ENCODE measurements at regions not wholly inside any gene's neighbourhood (a gene's known extent, or its start where the extent isn't known, plus 50 kb on each side); places are given as distances from the start of the nearest gene placed in this dataset.

DNA sequence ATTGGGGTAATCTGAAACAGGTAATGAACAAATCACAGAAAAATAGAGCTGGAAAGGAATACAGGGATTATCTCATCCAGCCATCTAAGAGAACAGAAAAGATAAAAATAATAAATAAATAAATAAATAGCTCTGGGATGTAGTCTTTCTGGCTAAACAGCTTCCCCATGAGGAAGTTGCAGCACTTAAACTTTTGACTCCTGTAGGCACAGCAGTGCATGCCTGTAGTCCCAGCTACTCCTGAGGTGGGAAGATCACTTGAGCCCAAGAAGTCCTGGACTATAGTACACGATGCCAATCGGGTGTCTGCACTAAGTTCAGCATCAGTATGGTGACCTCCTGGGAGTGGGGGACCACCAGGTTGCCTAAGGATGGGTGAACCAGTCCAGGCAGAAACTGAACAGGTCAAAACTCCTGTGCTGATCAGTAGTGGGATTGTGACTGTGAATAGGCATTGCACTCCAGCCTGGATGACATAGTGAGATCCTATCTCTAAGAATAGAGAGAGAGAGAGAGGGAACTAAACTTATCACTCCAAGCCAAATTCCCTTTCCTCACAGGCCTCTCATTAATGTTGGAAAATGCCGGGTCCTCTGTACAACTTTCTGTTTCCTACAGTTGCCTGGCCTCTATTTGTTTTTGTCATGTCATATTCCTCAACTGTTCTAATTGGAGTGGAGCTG is 61.7 kb upstream of the CDK13 start:
- no peak for TF ChIP-seq CEBPB (IDR thresholded peaks at IDR 0.05)
- no peak for TF ChIP-seq NFIC (IDR thresholded peaks at IDR 0.05)

DNA sequence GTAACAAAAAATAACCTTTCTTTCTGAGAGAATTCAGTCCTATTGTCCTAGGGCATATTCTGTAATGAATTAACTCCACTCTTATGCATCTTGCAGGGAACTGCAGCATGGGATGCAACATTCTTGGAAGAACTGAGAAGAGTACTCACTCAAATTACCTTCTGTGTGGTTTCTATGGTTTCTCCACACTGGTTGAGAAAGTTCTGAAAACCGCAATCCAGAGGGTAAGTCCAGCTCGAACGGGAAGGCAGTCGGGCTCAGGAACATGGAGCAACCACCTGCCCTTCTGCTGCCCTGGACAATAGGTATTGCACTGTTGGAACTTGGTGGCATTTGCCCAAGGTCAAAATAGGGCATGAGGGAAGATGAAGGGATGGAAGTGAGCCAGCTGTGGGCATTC is 59.6 kb upstream of the CDK13 start:
- TF ChIP-seq ZBTB7A (IDR thresholded peaks at IDR 0.05; ENCODE audit: low read depth) = no peak
- TF ChIP-seq, protein P1, sequence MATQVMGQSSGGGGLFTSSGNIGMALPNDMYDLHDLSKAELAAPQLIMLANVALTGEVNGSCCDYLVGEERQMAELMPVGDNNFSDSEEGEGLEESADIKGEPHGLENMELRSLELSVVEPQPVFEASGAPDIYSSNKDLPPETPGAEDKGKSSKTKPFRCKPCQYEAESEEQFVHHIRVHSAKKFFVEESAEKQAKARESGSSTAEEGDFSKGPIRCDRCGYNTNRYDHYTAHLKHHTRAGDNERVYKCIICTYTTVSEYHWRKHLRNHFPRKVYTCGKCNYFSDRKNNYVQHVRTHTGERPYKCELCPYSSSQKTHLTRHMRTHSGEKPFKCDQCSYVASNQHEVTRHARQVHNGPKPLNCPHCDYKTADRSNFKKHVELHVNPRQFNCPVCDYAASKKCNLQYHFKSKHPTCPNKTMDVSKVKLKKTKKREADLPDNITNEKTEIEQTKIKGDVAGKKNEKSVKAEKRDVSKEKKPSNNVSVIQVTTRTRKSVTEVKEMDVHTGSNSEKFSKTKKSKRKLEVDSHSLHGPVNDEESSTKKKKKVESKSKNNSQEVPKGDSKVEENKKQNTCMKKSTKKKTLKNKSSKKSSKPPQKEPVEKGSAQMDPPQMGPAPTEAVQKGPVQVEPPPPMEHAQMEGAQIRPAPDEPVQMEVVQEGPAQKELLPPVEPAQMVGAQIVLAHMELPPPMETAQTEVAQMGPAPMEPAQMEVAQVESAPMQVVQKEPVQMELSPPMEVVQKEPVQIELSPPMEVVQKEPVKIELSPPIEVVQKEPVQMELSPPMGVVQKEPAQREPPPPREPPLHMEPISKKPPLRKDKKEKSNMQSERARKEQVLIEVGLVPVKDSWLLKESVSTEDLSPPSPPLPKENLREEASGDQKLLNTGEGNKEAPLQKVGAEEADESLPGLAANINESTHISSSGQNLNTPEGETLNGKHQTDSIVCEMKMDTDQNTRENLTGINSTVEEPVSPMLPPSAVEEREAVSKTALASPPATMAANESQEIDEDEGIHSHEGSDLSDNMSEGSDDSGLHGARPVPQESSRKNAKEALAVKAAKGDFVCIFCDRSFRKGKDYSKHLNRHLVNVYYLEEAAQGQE (IDR thresholded peaks at IDR 0.05; ENCODE audit: low read depth) = no peak
- no peak for TF ChIP-seq RAD21 (IDR thresholded peaks at IDR 0.05; ENCODE audit: low read depth)
- TF ChIP-seq CEBPB (IDR thresholded peaks at IDR 0.05) = no peak
- TF ChIP-seq YY1 (IDR thresholded peaks at IDR 0.05; ENCODE audit: low read depth) = no peak
- TF ChIP-seq TAF1 (IDR thresholded peaks at IDR 0.05; ENCODE audit: low read depth) = no peak
- no peak for TF ChIP-seq TEAD4 (IDR thresholded peaks at IDR 0.05)
- no peak for TF ChIP-seq CREB1 (IDR thresholded peaks at IDR 0.05; ENCODE audit: low read depth)

DNA sequence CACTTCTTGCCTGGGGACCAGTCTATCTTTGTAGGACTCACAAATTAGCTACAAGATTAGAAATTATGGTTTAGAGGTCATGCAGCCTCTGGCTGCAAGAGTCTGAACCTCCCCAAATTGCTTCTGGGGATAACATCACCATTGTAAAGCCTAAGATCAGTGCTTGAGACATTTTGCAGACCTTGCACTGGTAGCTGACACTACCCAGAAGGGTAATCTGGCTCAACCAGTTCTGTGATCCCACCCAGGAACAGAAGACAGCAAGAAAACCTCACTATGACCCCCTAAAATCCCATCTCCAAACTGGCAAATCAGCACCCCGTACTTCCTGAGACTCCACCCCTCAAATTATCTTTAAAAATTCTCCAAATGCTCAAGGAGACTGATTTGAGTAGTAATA is 58.2 kb upstream of the CDK13 start:
- TF ChIP-seq TEAD4 (IDR thresholded peaks at IDR 0.05) (no peak), RAD21 (IDR thresholded peaks at IDR 0.05; ENCODE audit: low read depth) (no peak), TCF12 (IDR thresholded peaks at IDR 0.05; ENCODE audit: low read depth) (no peak), EP300 (IDR thresholded peaks at IDR 0.05; ENCODE audit: borderline replicate concordance) (no peak)
- TF ChIP-seq, protein P1 (IDR thresholded peaks at IDR 0.05; ENCODE audit: low read depth) = no peak

DNA sequence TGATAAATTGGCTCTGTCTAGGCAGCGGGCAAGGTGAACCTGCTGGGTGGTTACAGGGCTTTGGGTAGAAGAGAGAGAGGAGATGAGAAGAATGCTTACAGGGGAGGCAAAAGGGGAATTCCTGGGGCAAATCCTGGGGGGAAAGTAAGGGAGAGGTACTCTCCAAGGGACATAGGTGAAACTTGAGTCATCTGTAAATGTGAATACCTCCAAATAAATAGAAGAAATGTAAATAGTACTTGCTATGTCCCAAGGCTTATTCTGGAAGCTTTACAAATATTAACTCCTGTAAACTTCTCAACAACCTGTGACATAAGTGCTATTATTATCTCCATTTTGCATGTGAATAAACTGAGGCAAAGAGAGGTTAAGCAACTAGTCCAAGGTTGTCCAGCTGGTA is 57.7 kb upstream of the CDK13 start:
- TF ChIP-seq, protein P1 (IDR thresholded peaks at IDR 0.05; ENCODE audit: low read depth) = no peak
- TF ChIP-seq, protein P2, sequence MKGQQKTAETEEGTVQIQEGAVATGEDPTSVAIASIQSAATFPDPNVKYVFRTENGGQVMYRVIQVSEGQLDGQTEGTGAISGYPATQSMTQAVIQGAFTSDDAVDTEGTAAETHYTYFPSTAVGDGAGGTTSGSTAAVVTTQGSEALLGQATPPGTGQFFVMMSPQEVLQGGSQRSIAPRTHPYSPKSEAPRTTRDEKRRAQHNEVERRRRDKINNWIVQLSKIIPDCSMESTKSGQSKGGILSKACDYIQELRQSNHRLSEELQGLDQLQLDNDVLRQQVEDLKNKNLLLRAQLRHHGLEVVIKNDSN (IDR thresholded peaks at IDR 0.05) = no peak
- TF ChIP-seq EP300 (IDR thresholded peaks at IDR 0.05; ENCODE audit: borderline replicate concordance) (no peak), TAF1 (IDR thresholded peaks at IDR 0.05; ENCODE audit: low read depth) (no peak), TEAD4 (IDR thresholded peaks at IDR 0.05) (no peak), RAD21 (IDR thresholded peaks at IDR 0.05; ENCODE audit: low read depth) (no peak), NFIC (IDR thresholded peaks at IDR 0.05) (no peak), EGR1 (IDR thresholded peaks at IDR 0.05) (no peak), ZBTB7A (IDR thresholded peaks at IDR 0.05; ENCODE audit: low read depth) (no peak), CEBPB (IDR thresholded peaks at IDR 0.05) (no peak), CREB1 (IDR thresholded peaks at IDR 0.05; ENCODE audit: low read depth) (no peak), FOXM1 (IDR thresholded peaks at IDR 0.05; ENCODE audit: borderline replicate concordance, low read depth) (no peak), TCF12 (IDR thresholded peaks at IDR 0.05; ENCODE audit: low read depth) (no peak), YY1 (IDR thresholded peaks at IDR 0.05; ENCODE audit: low read depth) (no peak)
- TF ChIP-seq, protein P3, sequence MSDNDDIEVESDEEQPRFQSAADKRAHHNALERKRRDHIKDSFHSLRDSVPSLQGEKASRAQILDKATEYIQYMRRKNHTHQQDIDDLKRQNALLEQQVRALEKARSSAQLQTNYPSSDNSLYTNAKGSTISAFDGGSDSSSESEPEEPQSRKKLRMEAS (IDR thresholded peaks at IDR 0.05) = no peak

DNA sequence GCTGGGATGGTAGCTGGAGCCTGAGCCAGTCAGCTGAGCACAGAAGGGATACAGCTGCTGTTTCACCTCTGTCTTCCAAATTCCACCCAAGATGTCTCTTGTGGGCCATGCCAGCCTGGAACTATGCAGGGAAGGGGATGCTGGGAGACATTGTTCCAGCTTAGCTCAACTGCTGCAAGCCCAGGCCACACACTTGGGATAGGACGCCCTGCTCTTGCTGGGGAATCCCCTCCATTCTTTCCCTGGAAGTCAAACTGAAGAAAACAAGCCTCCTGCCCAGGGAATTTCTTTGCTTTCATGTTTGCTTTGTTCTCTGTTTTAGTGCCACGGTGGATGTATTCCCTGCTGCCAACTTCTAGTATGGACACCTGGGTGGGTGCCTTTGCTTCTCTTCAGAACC is 55.2 kb upstream of the CDK13 start:
- no peak for TF ChIP-seq TCF12 (IDR thresholded peaks at IDR 0.05; ENCODE audit: low read depth)
- TF ChIP-seq EP300 (IDR thresholded peaks at IDR 0.05; ENCODE audit: borderline replicate concordance) = no peak
- no peak for TF ChIP-seq EGR1 (IDR thresholded peaks at IDR 0.05)
- no peak for TF ChIP-seq CEBPB (IDR thresholded peaks at IDR 0.05)
- no peak for TF ChIP-seq YY1 (IDR thresholded peaks at IDR 0.05; ENCODE audit: low read depth)
- TF ChIP-seq, protein P1 (IDR thresholded peaks at IDR 0.05; ENCODE audit: low read depth) = no peak
- no peak for TF ChIP-seq TAF1 (IDR thresholded peaks at IDR 0.05; ENCODE audit: low read depth)
- TF ChIP-seq NFIC (IDR thresholded peaks at IDR 0.05) = no peak
- no peak for TF ChIP-seq RAD21 (IDR thresholded peaks at IDR 0.05; ENCODE audit: low read depth)
